Astrocyte (in vitro differentiated cells and primary cell): ENCODE measurements at regions not wholly inside any gene's neighbourhood (a gene's known extent, or its start where the extent isn't known, plus 50 kb on each side); places are given as distances from the start of the nearest gene placed in this dataset.

Experiments
- CTCF ChIP-seq: IDR thresholded peaks from 2 replicates; pipeline ENCODE4 v1.5.1; 2011; ENCODE audit warnings: low read depth, mild to moderate bottlenecking, inconsistent platforms, low read length, moderate library complexity; ENCODE audit not compliant: insufficient read depth
- EZH2 ChIP-seq: IDR thresholded peaks from 2 replicates; pipeline ENCODE4 v1.6.1; 2012; ENCODE audit warnings: mild to moderate bottlenecking, low read length, inconsistent platforms; ENCODE audit not compliant: insufficient read depth

GRCh38 chr20:43778375-43778774 lies 51.6 kb upstream of the GTSF1L start:
- no peak for TF ChIP-seq CTCF
- no peak for TF ChIP-seq EZH2
